Mucosa of rectum (tissue), 2 donors: ENCODE measurements at regions not wholly inside any gene's neighbourhood (a gene's known extent, or its start where the extent isn't known, plus 50 kb on each side); places are given as distances from the start of the nearest gene placed in this dataset.
"Not testable (repeated sequence)": the region's sequence is repeated elsewhere in the genome, so short reads cannot be mapped to it uniquely, and the experiment has no call there.

ENCODE experiments used
- H3K27ac ChIP-seq, 2 donors: one replicate each; pipeline ENCODE4 v1.7.0; 2013; ENCODE audit warnings: inconsistent platforms in 2 of 2, low read depth in 2 of 2, low read length in 2 of 2
- H3K27me3 ChIP-seq, 2 donors: one replicate each; pipeline ENCODE4 v1.7.0; 2013; ENCODE audit warnings: low read length in 2 of 2; ENCODE audit not compliant: control insufficient read depth in 2 of 2, insufficient read depth in 2 of 2
- H3K36me3 ChIP-seq, 2 donors: one replicate each; pipeline ENCODE4 v1.7.0; 2013; ENCODE audit warnings: low read length in 2 of 2; ENCODE audit not compliant: control insufficient read depth in 2 of 2, insufficient read depth in 2 of 2
- H3K4me1 ChIP-seq, 2 donors: one replicate each; pipeline ENCODE4 v1.7.0; 2013; ENCODE audit warnings: low read length in 2 of 2, mild to moderate bottlenecking in 1 of 2; ENCODE audit not compliant: control insufficient read depth in 2 of 2, insufficient read depth in 2 of 2
- H3K4me3 ChIP-seq, 2 donors: one replicate each; pipeline ENCODE4 v1.7.0; 2013; ENCODE audit warnings: low read length in 2 of 2
- H3K9ac ChIP-seq, 2 donors: one replicate each; pipeline ENCODE4 v1.7.0; 2013; ENCODE audit warnings: low read length in 2 of 2, low read depth in 1 of 2, mild to moderate bottlenecking in 1 of 2
- H3K9me3 ChIP-seq, 2 donors: one replicate each; pipeline ENCODE4 v1.7.0; 2013; ENCODE audit warnings: low read length in 2 of 2; ENCODE audit not compliant: control insufficient read depth in 2 of 2
- donor health status: healthy.
- donor health status: Normal muscosa, but diverticular disease.

- H3K4me1 ChIP-seq, H3K27ac ChIP-seq, H3K36me3 ChIP-seq, H3K9me3 ChIP-seq, H3K9ac ChIP-seq, H3K27me3 ChIP-seq, H3K4me3 ChIP-seq: not testable (repeated sequence)
Measured at GRCh38 chr5:7263398-7264015, 132.4 kb upstream of the ADCY2 start.

- not testable (repeated sequence) for H3K27me3 ChIP-seq, H3K4me1 ChIP-seq, H3K36me3 ChIP-seq, H3K27ac ChIP-seq, H3K9ac ChIP-seq, H3K4me3 ChIP-seq, H3K9me3 ChIP-seq
Measured at GRCh38 chr5:7265776-7266175, 130.2 kb upstream of the ADCY2 start.

- H3K27ac ChIP-seq, H3K9ac ChIP-seq, H3K4me1 ChIP-seq, H3K27me3 ChIP-seq, H3K9me3 ChIP-seq, H3K36me3 ChIP-seq, H3K4me3 ChIP-seq: not testable (repeated sequence)
Measured at GRCh38 chr5:7268722-7269121, 127.2 kb upstream of the ADCY2 start.

GRCh38 chr5:7269591-7270274 lies 126.2 kb upstream of the ADCY2 start:
- Histone ChIP-seq H3K27me3 (no peaks in the 10 kb centered on the region), H3K9ac (no peak overlapping the region), H3K36me3 (no peaks in the 10 kb centered on the region), H3K27ac (no peak overlapping the region), H3K9me3 (no peaks in the 10 kb centered on the region), H3K4me1 (peaks cover 3 to 8% of the 10 kb centered on the region in 2 donors), H3K4me3 (no peak overlapping the region)

- Histone ChIP-seq H3K4me1 (peaks cover 3 to 8% of the 10 kb centered on the region in 2 donors), H3K4me3 (no peak overlapping the region), H3K9ac (no peak overlapping the region), H3K27me3 (no peaks in the 10 kb centered on the region), H3K36me3 (no peaks in the 10 kb centered on the region), H3K9me3 (peaks cover 0 to 1% of the 10 kb centered on the region in 2 donors), H3K27ac (no peak overlapping the region)
Measured at GRCh38 chr5:7271435-7272084, 124.4 kb upstream of the ADCY2 start.

GRCh38 chr5:7272408-7272965 lies 123.5 kb upstream of the ADCY2 start:
- Histone ChIP-seq H3K27ac (no peak overlapping the region), H3K36me3 (no peaks in the 10 kb centered on the region)

GRCh38 chr5:7274203-7274602 lies 121.7 kb upstream of the ADCY2 start:
- no peak overlapping the region for H3K9ac ChIP-seq
- no peaks in the 10 kb centered on the region for H3K27me3 ChIP-seq
- H3K9me3 ChIP-seq, result peaks cover 0 to 2% of the 10 kb centered on the region in 2 donors
- no peaks in the 10 kb centered on the region for H3K36me3 ChIP-seq
- H3K4me3 ChIP-seq, result no peak overlapping the region
- H3K27ac ChIP-seq, result no peak overlapping the region
- H3K4me1 ChIP-seq, result peaks cover 3 to 8% of the 10 kb centered on the region in 2 donors

More at GRCh38 chr5:7272408-7272965, 123.5 kb upstream of the ADCY2 start:
- H3K27me3 ChIP-seq, result no peaks in the 10 kb centered on the region
- H3K4me3 ChIP-seq, result no peak overlapping the region
- H3K9ac ChIP-seq, result no peak overlapping the region
- peaks cover 0 to 2% of the 10 kb centered on the region in 2 donors for H3K9me3 ChIP-seq
- peaks cover 3 to 8% of the 10 kb centered on the region in 2 donors for H3K4me1 ChIP-seq

- not testable (repeated sequence) for H3K36me3 ChIP-seq, H3K9me3 ChIP-seq, H3K9ac ChIP-seq, H3K4me1 ChIP-seq, H3K27me3 ChIP-seq, H3K4me3 ChIP-seq, H3K27ac ChIP-seq
Measured at GRCh38 chr5:7289634-7290033, 106.3 kb upstream of the ADCY2 start.

GRCh38 chr5:7297821-7298220 lies 98.1 kb upstream of the ADCY2 start:
- not testable (repeated sequence) for H3K36me3 ChIP-seq, H3K9me3 ChIP-seq, H3K9ac ChIP-seq, H3K27ac ChIP-seq, H3K4me3 ChIP-seq, H3K4me1 ChIP-seq, H3K27me3 ChIP-seq

- H3K9me3 ChIP-seq, H3K4me3 ChIP-seq, H3K4me1 ChIP-seq, H3K36me3 ChIP-seq, H3K9ac ChIP-seq, H3K27ac ChIP-seq, H3K27me3 ChIP-seq: not testable (repeated sequence)
Measured at GRCh38 chr5:7299731-7300130, 96.2 kb upstream of the ADCY2 start.
